Liver (tissue), 3 donors: ENCODE measurements at regions not wholly inside any gene's neighbourhood (a gene's known extent, or its start where the extent isn't known, plus 50 kb on each side); places are given as distances from the start of the nearest gene placed in this dataset.

Experiments
- ATF3 ChIP-seq: IDR thresholded peaks from 2 replicates; pipeline ENCODE4 v1.6.1; 2016; ENCODE audit warnings: antibody characterized with exemption
- CTCF ChIP-seq: fragments of 150-350 bp; IDR thresholded peaks from 2 replicates; pipeline ENCODE4 v1.5.1; 2017; ENCODE audit warnings: improper control_type of control experiment, low read depth, low read length; ENCODE audit not compliant: missing input control
- EGR1 ChIP-seq, 2 donors: IDR thresholded peaks; 2 replicates each; pipeline ENCODE4 v1.6.1; 2016 to 2018; ENCODE audit warnings: antibody characterized with exemption in 2 of 2, low read depth in 2 of 2
- GABPA ChIP-seq, 2 donors: IDR thresholded peaks in 1 of 2; conservative IDR thresholded peaks in 1 of 2; 2 replicates each; pipeline ENCODE4 v1.6.1; 2016; ENCODE audit warnings: antibody characterized with exemption in 2 of 2, mild to moderate bottlenecking in 1 of 2, moderate library complexity in 1 of 2
- HNF4G ChIP-seq: IDR thresholded peaks from 2 replicates; pipeline ENCODE4 v1.6.1; 2016; ENCODE audit warnings: antibody characterized with exemption
- JUND ChIP-seq, 2 donors: IDR thresholded peaks; 2 replicates each; pipeline ENCODE4 v1.6.1; 2016; ENCODE audit warnings: antibody characterized with exemption in 2 of 2
- MAX ChIP-seq: IDR thresholded peaks from 2 replicates; pipeline ENCODE4 v1.6.1; 2016; ENCODE audit warnings: antibody characterized with exemption
- RAD21 ChIP-seq, 2 donors: IDR thresholded peaks; 2 replicates each; pipeline ENCODE4 v1.6.1; 2016; ENCODE audit warnings: antibody characterized with exemption in 2 of 2, mild to moderate bottlenecking in 2 of 2
- REST ChIP-seq: IDR thresholded peaks from 2 replicates; pipeline ENCODE4 v1.6.1; 2016; ENCODE audit warnings: antibody characterized with exemption, mild to moderate bottlenecking
- TAF1 ChIP-seq: conservative IDR thresholded peaks from 2 replicates; pipeline ENCODE4 v1.6.1; 2016; ENCODE audit warnings: antibody characterized with exemption, mild to moderate bottlenecking
- YY1 ChIP-seq: IDR thresholded peaks from 2 replicates; pipeline ENCODE4 v1.6.1; 2016; ENCODE audit warnings: antibody characterized with exemption, mild to moderate bottlenecking
- donor health status: healthy.
- donor health status: healthy.

GRCh38 chr5:116944183-116944582 is 369.6 kb upstream of the SEMA6A start:
- TF ChIP-seq JUND (IDR thresholded peaks at IDR 0.05) (no peak), EGR1 (IDR thresholded peaks at IDR 0.05; ENCODE audit: low read depth in 2 of 2) (no peak), MAX (no peak), CTCF (no peak), REST (no peak), GABPA (IDR thresholded peaks at IDR 0.05 in 1 of 2, conservative IDR thresholded peaks at IDR 0.05 in 1 of 2) (no peak), RAD21 (IDR thresholded peaks at IDR 0.05) (no peak), HNF4G (no peak), YY1 (no peak), ATF3 (no peak), TAF1 (no peak)
